Stomach (tissue), 4 donors: ENCODE measurements at regions not wholly inside any gene's neighbourhood (a gene's known extent, or its start where the extent isn't known, plus 50 kb on each side); places are given as distances from the start of the nearest gene placed in this dataset.

ENCODE experiments used
- EP300 ChIP-seq: sonication (generic); formaldehyde crosslinking; IDR thresholded peaks from one replicate; pipeline ENCODE4 v1.6.1; 2017; ENCODE audit warnings: antibody characterized with exemption
- TF ChIP-seq, protein P1 (sequence below), 7 experiments: fragments of 450-650 bp in 4 of 7; fragments of 200-600 bp in 3 of 7; sonication (generic) in 3 of 7; IDR thresholded peaks; one replicate each; pipeline ENCODE4 v1.5.1; 2016 to 2019; ENCODE audit warnings: antibody characterized with exemption in 7 of 7, control low read depth in 2 of 7, mild to moderate bottlenecking in 1 of 7

- TF ChIP-seq, protein P1, sequence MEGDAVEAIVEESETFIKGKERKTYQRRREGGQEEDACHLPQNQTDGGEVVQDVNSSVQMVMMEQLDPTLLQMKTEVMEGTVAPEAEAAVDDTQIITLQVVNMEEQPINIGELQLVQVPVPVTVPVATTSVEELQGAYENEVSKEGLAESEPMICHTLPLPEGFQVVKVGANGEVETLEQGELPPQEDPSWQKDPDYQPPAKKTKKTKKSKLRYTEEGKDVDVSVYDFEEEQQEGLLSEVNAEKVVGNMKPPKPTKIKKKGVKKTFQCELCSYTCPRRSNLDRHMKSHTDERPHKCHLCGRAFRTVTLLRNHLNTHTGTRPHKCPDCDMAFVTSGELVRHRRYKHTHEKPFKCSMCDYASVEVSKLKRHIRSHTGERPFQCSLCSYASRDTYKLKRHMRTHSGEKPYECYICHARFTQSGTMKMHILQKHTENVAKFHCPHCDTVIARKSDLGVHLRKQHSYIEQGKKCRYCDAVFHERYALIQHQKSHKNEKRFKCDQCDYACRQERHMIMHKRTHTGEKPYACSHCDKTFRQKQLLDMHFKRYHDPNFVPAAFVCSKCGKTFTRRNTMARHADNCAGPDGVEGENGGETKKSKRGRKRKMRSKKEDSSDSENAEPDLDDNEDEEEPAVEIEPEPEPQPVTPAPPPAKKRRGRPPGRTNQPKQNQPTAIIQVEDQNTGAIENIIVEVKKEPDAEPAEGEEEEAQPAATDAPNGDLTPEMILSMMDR (IDR thresholded peaks at IDR 0.05): no peak
- no peak for TF ChIP-seq EP300
These were observed 463.9 kb downstream of the RAPGEF2 start for GRCh38 chr4:159566786-159567185.
